IPS DF 19.7 (cell line): ENCODE measurements at regions not wholly inside any gene's neighbourhood (a gene's known extent, or its start where the extent isn't known, plus 50 kb on each side); places are given as distances from the start of the nearest gene placed in this dataset.

Source experiments
- DNase-seq: peaks from one replicate; pipeline ENCODE4 v3.0.0-alpha.2; 2013; ENCODE audit warnings: low read depth, low spot score

DNA sequence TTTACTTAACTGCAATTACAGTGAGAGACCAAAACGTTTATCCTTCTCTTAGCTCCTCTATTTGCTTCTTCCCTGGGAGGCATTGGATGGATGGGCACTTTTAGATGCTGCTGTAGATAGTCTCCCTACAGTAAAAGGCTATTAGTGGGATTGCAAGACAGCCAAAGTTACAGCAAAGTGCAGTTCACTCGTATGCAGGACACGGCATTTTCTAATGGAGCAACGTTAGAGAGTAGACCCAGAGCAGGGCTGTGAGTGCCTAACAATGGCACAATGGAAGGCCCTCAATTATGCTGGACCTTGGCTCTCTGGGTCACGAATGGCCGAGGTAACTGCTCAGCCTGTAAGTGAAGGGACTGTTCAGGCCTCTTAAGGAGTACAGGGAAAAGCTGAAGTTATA lies 605.8 kb upstream of the NOX3 start:
- no peak for DNase-seq

- DNase-seq, result no peak
These were observed 604.4 kb upstream of the NOX3 start for GRCh38 chr6:156060013-156060412.

- no peak for DNase-seq
These were observed 602.7 kb upstream of the NOX3 start for GRCh38 chr6:156058356-156058755.

GRCh38 chr6:156057869-156058268 lies 602.2 kb upstream of the NOX3 start:
- no peak for DNase-seq

- DNase-seq, result no peak
These were observed 600.4 kb upstream of the NOX3 start for GRCh38 chr6:156056085-156056484.

- no peak for DNase-seq
These were observed 598.0 kb upstream of the NOX3 start for GRCh38 chr6:156053626-156054025.

DNA sequence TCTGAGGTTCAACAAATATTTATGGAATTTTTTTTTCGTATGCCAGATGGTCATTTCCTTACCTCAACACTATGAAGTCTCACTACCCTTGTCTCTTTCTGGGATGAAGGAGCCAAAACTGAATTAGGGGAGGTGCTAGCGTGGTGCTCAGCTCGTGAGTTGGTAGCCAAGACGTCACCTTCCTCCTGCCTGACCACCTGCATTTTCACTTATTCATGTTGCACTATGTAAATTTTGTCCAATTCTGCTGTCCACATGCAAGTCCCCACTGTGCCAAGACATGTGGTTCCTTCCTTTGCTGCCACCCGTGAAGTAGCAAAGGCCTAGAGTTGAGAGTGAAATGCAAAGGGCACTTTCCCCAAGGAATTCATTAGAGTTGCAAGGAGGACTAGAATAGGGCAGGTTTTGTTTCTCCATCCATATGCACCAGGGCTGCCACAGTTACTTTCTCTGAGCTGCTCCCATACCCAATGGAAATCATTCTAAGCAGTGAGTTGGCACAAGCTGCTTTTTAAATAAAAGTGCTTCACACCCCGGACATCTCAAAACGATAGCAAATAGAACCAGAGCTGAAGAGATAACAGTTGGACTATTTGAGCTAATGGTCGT lies 591.3 kb upstream of the NOX3 start:
- DNase-seq, result no peak

DNA sequence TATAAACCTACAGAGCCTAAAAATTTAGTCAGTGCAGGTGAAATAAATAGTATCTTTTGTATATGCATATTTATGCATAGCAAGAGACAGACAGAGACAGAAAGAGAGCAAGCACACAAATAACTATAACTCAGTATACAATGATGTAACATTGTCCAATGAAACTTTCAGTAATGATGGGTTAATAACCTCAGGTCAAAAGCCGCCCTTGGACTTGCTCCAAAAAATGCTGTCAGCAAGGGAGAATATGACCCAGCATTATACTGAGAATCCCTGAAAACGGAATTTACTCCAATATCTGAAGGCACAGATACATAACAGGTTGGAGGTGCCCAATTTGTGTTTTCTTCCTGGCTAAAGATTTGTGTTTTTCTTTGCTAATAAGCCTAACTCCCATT lies 590.6 kb upstream of the NOX3 start:
- DNase-seq, result no peak

DNA sequence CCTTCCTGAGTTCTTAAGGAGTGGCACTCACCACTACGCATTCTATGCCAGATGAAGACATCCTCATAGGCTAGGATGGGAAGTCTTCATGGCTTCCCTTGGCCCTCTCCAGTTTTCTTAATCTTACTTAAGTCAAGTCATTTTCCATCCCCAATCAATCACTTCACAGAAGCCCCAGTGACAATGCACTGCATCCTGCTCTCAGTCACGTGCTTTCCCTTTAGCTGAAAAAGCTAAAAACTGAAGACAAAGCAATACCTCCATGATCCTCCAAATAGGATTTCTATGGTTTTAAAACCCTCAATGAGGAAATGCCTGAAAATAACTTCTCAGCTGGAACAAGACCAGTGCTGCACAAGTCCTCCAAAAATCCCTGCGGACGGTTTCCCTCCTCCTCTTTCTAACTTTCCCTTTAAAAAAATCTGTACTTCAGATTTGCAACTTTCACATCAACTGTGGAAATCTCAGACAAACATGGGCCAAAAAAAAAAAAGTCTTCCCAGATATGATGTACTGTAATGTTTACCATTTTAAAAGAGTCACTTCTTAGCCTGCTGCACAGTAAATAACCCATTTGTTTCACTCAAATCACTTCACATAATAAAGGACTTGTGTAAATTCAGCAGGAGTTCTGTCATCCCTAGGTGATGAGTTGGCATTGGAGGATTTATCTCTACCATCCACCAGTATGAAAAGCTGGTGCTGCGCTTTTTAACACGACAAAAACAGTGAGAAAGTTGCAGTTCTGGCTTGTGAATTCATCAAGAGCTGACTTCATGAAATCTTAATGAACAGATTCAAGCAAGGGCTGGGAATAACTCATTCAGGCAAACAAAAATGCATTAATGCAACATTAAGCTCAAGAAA lies 590.0 kb upstream of the NOX3 start:
- no peak for DNase-seq

- DNase-seq, result no peak
These were observed 578.0 kb upstream of the NOX3 start for GRCh38 chr6:156033598-156033997.

DNA sequence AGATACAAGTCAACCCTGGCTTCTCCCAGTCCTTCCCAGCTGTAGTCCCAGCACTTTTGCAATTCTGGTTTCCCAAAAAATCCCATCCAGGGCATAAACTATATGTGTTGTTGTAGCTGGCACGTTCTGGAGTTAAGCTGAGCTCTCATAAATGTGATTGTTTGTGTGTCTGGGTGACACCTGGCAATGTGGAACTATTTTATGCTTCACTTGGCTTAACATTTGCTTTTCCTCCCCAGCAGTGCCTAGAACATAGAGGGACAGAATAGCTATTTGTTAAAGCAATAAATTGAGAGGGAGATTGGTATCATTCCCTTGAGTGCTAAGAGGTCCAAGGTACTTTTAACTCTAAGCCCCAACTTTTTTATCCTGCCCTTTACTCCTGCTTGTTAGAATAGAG lies 575.9 kb upstream of the NOX3 start:
- DNase-seq, result no peak

- DNase-seq, result no peak
These were observed 574.4 kb upstream of the NOX3 start for GRCh38 chr6:156030053-156030452.

DNA sequence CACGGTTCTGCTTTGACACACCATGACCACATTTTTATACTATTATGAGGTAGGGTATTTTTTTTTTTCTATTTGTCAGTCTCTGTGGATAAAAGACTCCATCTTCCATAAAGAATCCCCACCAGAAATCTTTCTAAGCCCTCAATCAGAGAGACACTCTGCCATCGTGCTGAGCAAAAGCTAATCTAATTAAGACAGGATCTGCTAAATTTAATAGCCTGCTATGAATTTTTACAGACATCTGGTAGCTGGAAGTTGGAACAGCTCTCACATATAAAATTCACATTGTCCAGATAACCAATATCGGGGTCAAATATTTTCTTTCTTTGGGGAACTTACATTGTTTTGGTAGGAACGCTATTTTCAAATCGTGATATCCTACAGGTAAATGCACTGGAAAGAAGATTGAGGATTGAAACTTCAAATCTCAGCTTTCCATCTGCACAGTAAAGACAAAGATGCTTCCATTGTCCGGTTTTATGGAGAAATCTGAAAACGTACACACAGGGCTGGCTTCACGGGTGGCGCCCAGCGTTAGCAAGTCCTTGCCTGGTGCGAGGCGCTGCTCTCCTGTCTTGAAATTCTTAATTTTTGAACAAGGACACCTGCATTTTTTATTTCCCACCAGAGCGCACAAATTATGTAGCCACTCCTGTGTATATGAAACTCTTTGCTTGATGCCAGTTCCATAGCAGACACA lies 573.8 kb upstream of the NOX3 start:
- DNase-seq, result no peak

GRCh38 chr6:156028335-156029131 lies 572.9 kb upstream of the NOX3 start:
- no peak for DNase-seq

DNA sequence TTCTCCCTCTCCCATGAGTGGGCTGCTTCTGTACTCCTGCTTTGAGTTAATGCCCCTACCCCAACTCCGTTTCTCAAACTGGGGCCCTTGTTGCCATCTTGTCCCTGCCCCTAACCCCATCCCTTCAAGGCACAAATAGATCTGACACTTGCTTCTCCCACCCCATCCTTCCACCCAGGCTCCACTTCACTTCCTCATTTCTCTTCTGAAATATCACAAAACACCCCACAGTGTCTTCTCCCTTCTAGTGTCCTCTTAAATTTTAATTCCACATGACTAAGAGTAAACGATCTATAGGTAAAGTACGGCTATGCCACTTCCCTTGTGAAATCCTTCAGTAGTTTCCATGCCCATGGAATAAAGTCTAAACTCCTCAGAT lies 571.6 kb upstream of the NOX3 start:
- DNase-seq, result no peak

DNA sequence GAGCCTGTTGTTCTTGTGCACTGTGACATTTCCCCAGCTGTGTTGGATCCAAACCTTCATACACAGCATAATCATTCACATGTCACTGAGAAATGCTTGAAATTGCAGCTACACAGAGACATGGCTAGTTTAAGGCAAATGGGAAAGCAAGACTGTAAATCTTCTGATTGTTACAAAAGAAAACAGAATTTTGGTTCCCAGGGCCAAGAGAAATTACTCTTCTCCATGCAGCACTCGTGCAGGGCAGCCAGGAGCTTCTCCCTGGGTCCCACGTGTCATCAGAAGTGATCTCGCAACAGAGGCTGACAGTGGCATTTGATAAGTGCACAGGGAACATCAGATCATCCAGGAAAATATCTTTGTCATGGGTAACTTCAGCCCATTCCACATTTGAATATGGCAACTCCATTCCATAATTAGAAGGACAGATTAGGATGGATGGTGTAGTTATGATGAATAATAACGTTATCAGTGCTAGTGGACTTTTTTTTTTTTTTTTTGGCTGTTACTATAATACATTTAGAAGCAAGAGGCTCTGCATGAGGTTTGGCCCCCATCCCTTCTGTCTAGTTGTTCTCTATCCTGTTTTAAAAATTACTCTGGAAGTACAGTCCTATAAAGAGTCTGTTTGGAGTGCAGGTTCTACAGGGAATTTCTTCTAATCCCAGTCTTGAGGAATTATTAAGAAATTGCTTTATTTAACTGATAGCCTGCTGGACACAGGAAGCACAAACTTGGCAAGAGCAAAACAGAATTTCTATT lies 571.0 kb upstream of the NOX3 start:
- no peak for DNase-seq

GRCh38 chr6:156024339-156024738 lies 568.7 kb upstream of the NOX3 start:
- DNase-seq, result no peak

DNA sequence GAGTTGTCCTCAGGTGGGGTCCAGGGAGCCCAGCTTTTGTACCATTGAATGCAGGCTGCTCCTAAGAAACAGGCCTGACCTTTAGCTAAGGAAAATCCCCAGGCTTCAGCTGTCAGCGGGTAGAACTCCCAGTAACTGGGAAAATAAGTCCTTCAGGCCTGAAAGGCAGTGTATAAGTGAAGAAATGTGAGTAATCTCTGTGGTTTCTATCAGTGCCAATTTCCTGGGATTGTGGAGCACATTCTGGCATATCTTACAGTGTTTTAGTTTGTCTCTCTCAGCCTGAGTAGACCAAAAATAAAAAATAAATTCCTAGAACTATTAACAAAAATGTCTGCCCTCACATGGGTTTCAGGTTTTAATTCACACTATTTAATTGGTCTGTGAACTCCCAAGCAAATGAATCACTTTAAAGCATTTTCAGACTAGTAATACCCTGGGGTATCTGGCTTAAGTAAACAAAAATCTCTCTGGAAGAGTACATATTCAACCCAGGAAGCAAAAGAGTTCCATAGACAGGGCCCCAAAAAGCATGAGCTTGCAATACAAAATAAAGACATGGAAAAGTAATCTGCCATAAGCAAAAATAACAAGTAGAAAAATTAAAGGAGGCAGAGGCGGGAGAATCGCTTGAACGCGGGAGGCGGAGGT lies 566.2 kb upstream of the NOX3 start:
- no peak for DNase-seq

GRCh38 chr6:156017838-156018237 lies 562.2 kb upstream of the NOX3 start:
- no peak for DNase-seq

DNA sequence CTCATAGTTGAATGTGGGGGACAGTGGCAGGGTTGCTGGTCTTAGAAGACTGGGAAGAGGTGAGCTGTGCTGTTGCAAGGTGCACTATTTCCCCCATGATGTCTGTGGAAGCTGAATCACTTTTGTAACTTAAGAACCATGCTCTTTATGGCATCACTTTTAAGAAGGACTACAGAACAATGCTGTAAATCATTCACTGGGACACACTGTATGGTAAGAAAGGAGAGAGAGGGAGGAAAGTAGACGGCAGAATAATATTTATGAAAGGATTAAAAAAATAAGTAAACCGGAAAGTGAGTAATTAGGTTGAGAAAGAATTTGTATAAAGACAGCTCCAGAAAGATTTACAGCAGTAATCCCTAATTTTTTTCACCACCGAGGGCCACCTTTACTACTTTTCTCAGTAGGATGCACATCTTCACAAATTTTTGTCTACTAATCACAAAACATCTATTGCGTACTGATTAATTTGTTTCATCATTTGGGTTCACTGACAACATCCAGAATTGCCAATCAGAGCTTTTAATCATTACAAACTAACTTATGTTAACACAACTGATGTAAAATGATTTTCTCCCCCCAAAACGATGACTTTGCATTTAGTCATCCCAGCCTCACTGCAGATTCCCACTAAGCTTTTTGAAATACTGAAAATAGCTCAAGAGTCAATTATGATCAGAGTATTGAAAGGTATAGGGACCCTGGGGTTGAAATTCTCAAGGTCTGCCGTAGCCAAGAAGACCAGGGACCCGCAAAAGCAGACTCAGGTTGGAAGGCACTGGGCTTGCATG lies 560.7 kb upstream of the NOX3 start:
- DNase-seq, result no peak
